WERI-Rb-1 (cell line): ENCODE measurements at regions not wholly inside any gene's neighbourhood (a gene's known extent, or its start where the extent isn't known, plus 50 kb on each side); places are given as distances from the start of the nearest gene placed in this dataset.
"Not testable (repeated sequence)": the region's sequence is repeated elsewhere in the genome, so short reads cannot be mapped to it uniquely, and the experiment has no call there.

Source experiments
- DNase-seq: peaks from one replicate; pipeline ENCODE4 v3.0.0-alpha.2; 2020
- H3K27ac ChIP-seq: fragments of 250-450 bp; sonication (Bioruptor Pico); 2 replicates; pipeline ENCODE4 v1.5.1; 2020; ENCODE audit warnings: mild to moderate bottlenecking, moderate library complexity
- H3K27me3 ChIP-seq: fragments of 250-450 bp; sonication (Bioruptor Pico); 2 replicates; pipeline ENCODE4 v1.5.1; 2021; ENCODE audit warnings: mild to moderate bottlenecking, low read depth, moderate library complexity; ENCODE audit not compliant: insufficient read depth, severe bottlenecking
- H3K36me3 ChIP-seq: fragments of 250-450 bp; sonication (Bioruptor Pico); 2 replicates; pipeline ENCODE4 v1.5.1; 2020; ENCODE audit warnings: mild to moderate bottlenecking, moderate library complexity
- H3K4me3 ChIP-seq: 2 replicates; pipeline ENCODE4 v1.5.1; 2011; ENCODE audit warnings: low read depth, mild to moderate bottlenecking, control low read depth, low read length
- H3K9me3 ChIP-seq: fragments of 250-450 bp; sonication (Bioruptor Pico); 2 replicates; pipeline ENCODE4 v1.5.1; 2021; ENCODE audit warnings: mild to moderate bottlenecking, moderate library complexity; ENCODE audit not compliant: severe bottlenecking
- CTCF ChIP-seq: IDR thresholded peaks from 2 replicates; pipeline ENCODE4 v1.5.1; 2011; ENCODE audit warnings: low read depth, mild to moderate bottlenecking, control low read depth, inconsistent platforms, low read length

GRCh38 chr5:106254784-106255183 lies 1416.0 kb downstream of the EFNA5 start:
- Histone ChIP-seq H3K4me3 (no peak overlapping the region), H3K27me3 (no peaks in the 10 kb centered on the region), H3K36me3 (no peaks in the 10 kb centered on the region), H3K27ac (no peak overlapping the region), H3K9me3 (no peaks in the 10 kb centered on the region)
- TF ChIP-seq CTCF, result no peak
- DNase-seq, result no peak

- H3K4me3 ChIP-seq, DNase-seq: not testable (repeated sequence)
Observed at GRCh38 chr5:106246044-106246745, 1424.5 kb downstream of the EFNA5 start.

GRCh38 chr5:106241409-106241808 lies 1429.3 kb downstream of the EFNA5 start:
- Histone ChIP-seq H3K27ac (no peak overlapping the region), H3K27me3 (no peaks in the 10 kb centered on the region), H3K4me3 (no peak overlapping the region), H3K36me3 (no peaks in the 10 kb centered on the region), H3K9me3 (no peaks in the 10 kb centered on the region)
- no peak for TF ChIP-seq CTCF
- no peak for DNase-seq

More at GRCh38 chr5:106246044-106246745, 1424.5 kb downstream of the EFNA5 start:
- H3K27me3 ChIP-seq, H3K36me3 ChIP-seq, H3K9me3 ChIP-seq, H3K27ac ChIP-seq: not testable (repeated sequence)

- H3K4me3 ChIP-seq, result no peak overlapping the region
- TF ChIP-seq CTCF, result no peak
- no peaks in the 10 kb centered on the region for H3K9me3 ChIP-seq
- no peaks in the 10 kb centered on the region for H3K27me3 ChIP-seq
- no peak overlapping the region for H3K27ac ChIP-seq
- H3K36me3 ChIP-seq, result no peaks in the 10 kb centered on the region
- DNase-seq, result no peak
Observed at GRCh38 chr5:106205916-106206571, 1464.7 kb downstream of the EFNA5 start.

- no peak for DNase-seq
- Histone ChIP-seq H3K27me3 (no peaks in the 10 kb centered on the region), H3K36me3 (no peaks in the 10 kb centered on the region), H3K4me3 (no peak overlapping the region), H3K9me3 (no peaks in the 10 kb centered on the region), H3K27ac (no peak overlapping the region)
- TF ChIP-seq CTCF, result no peak
Observed at GRCh38 chr5:106202035-106202434, 1468.7 kb downstream of the EFNA5 start.

- H3K9me3 ChIP-seq, result no peaks in the 10 kb centered on the region
- no peak overlapping the region for H3K27ac ChIP-seq
- DNase-seq, result no peak
- no peaks in the 10 kb centered on the region for H3K36me3 ChIP-seq
- no peaks in the 10 kb centered on the region for H3K27me3 ChIP-seq
- no peak for TF ChIP-seq CTCF
- no peak overlapping the region for H3K4me3 ChIP-seq
Observed at GRCh38 chr5:106200971-106201370, 1469.8 kb downstream of the EFNA5 start.
